ENCODE measurements at regions not wholly inside any gene's neighbourhood (a gene's known extent, or its start where the extent isn't known, plus 50 kb on each side); places are given as distances from the start of the nearest gene placed in this dataset.

DNA sequence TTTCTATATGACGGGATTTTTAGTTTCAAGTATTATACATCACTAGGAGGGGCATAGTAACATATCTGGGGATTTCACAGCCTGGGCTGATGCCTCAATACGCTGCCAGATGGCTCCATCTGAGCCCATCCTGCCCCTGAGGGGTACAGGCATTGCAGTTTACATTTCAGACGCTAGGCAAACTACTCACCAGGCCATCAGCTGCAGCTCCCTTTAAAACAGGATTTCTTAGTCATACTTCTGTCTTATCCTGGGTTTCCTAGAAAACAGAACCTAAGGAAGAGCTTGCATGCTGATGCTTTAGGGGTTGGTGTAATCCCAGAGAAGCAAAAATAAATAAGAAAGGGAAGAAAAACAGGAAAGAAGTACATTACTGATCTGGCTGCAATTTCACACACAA is 372.8 kb upstream of the PIK3R1 start:
- TF ChIP-seq, protein P1, sequence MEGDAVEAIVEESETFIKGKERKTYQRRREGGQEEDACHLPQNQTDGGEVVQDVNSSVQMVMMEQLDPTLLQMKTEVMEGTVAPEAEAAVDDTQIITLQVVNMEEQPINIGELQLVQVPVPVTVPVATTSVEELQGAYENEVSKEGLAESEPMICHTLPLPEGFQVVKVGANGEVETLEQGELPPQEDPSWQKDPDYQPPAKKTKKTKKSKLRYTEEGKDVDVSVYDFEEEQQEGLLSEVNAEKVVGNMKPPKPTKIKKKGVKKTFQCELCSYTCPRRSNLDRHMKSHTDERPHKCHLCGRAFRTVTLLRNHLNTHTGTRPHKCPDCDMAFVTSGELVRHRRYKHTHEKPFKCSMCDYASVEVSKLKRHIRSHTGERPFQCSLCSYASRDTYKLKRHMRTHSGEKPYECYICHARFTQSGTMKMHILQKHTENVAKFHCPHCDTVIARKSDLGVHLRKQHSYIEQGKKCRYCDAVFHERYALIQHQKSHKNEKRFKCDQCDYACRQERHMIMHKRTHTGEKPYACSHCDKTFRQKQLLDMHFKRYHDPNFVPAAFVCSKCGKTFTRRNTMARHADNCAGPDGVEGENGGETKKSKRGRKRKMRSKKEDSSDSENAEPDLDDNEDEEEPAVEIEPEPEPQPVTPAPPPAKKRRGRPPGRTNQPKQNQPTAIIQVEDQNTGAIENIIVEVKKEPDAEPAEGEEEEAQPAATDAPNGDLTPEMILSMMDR (IDR thresholded peaks at IDR 0.05) = no peak
- TF ChIP-seq POLR2A (IDR thresholded peaks at IDR 0.05) = no peak
